ENCODE measurements at regions not wholly inside any gene's neighbourhood (a gene's known extent, or its start where the extent isn't known, plus 50 kb on each side); places are given as distances from the start of the nearest gene placed in this dataset.
A peak's percentile ranks its signal among the peaks of the same experiment; 100 is the strongest.
"Not testable (repeated sequence)": the region's sequence is repeated elsewhere in the genome, so short reads cannot be mapped to it uniquely, and the experiment has no call there.

- no peak for DNase-seq
Observed at GRCh38 chr6:88454658-88455057, 288.5 kb upstream of the CNR1 start.

- no peak for DNase-seq
Observed at GRCh38 chr6:88449770-88450169, 283.6 kb upstream of the CNR1 start.

GRCh38 chr6:88445188-88445965 lies 279.2 kb upstream of the CNR1 start:
- DNase-seq = no peak

- DNase-seq = no peak
Observed at GRCh38 chr6:88443554-88443953, 277.4 kb upstream of the CNR1 start.

GRCh38 chr6:88442737-88443136 lies 276.6 kb upstream of the CNR1 start:
- DNase-seq = no peak

GRCh38 chr6:88441346-88441745 lies 275.2 kb upstream of the CNR1 start:
- DNase-seq = no peak

- no peak for DNase-seq
Observed at GRCh38 chr6:88428068-88428467, 261.9 kb upstream of the CNR1 start.

- DNase-seq = no peak
Observed at GRCh38 chr6:88426005-88426404, 259.9 kb upstream of the CNR1 start.

GRCh38 chr6:88422831-88423230 lies 256.7 kb upstream of the CNR1 start:
- DNase-seq = peak; percentile 31

- not testable (repeated sequence) for DNase-seq
Observed at GRCh38 chr6:88420967-88421488, 254.9 kb upstream of the CNR1 start.

- DNase-seq = not testable (repeated sequence)
Observed at GRCh38 chr6:88418921-88419810, 253.0 kb upstream of the CNR1 start.

GRCh38 chr6:88417361-88417760 lies 251.2 kb upstream of the CNR1 start:
- not testable (repeated sequence) for DNase-seq

- DNase-seq = no peak
Observed at GRCh38 chr6:88413459-88413858, 247.3 kb upstream of the CNR1 start.

- DNase-seq = not testable (repeated sequence)
Observed at GRCh38 chr6:88408355-88408754, 242.2 kb upstream of the CNR1 start.

GRCh38 chr6:88406674-88407073 lies 240.5 kb upstream of the CNR1 start:
- not testable (repeated sequence) for DNase-seq

GRCh38 chr6:88403486-88403885 lies 237.3 kb upstream of the CNR1 start:
- no peak for DNase-seq

- DNase-seq = no peak
Observed at GRCh38 chr6:88402909-88403308, 236.8 kb upstream of the CNR1 start.

GRCh38 chr6:88390998-88391397 lies 224.9 kb upstream of the CNR1 start:
- not testable (repeated sequence) for DNase-seq

GRCh38 chr6:88388589-88388988 lies 222.4 kb upstream of the CNR1 start:
- DNase-seq = no peak

- no peak for DNase-seq
Observed at GRCh38 chr6:88386167-88386566, 220.0 kb upstream of the CNR1 start.

GRCh38 chr6:88383183-88383582 lies 217.0 kb upstream of the CNR1 start:
- peak; percentile 20 for DNase-seq

GRCh38 chr6:88381289-88381642 lies 215.1 kb upstream of the CNR1 start:
- no peak for DNase-seq

- peak; percentile 28 for DNase-seq
Observed at GRCh38 chr6:88380618-88381288, 214.6 kb upstream of the CNR1 start.

Data from EL (cell line).